ENCODE measurements at regions not wholly inside any gene's neighbourhood (a gene's known extent, or its start where the extent isn't known, plus 50 kb on each side); places are given as distances from the start of the nearest gene placed in this dataset.
"Not testable (repeated sequence)": the region's sequence is repeated elsewhere in the genome, so short reads cannot be mapped to it uniquely, and the experiment has no call there.

- H3K4me3 ChIP-seq (replicated peaks in 1 of 3; ENCODE audit: insufficient read depth in 1 of 3, low read depth in 2 of 3, low read length in 3 of 3); H3K27me3 ChIP-seq (ENCODE audit: control insufficient read depth in 1 of 2, insufficient read depth in 2 of 2, low read length in 2 of 2); intact Hi-C loops (cut with micrococcal nuclease; ENCODE audit: unreplicated experiment); ATAC-seq; in situ Hi-C loops (cut with HindIII; ENCODE audit: extremely low pct_ligation_motif_present, low pct_unique_long_range_greater_than_20kb); H3K36me3 ChIP-seq (replicated peaks in 1 of 2; ENCODE audit: control insufficient read depth in 1 of 2, insufficient read depth in 2 of 2, low read length in 2 of 2); H3K9me3 ChIP-seq (ENCODE audit: low read length); H3K79me2 ChIP-seq (ENCODE audit: insufficient read depth, low read length); H3K27ac ChIP-seq (ENCODE audit: extremely low read length, insufficient read depth, low read length); DNase-seq (ENCODE audit: low spot score); FAIRE-seq; POLR2A ChIA-PET; H3K9ac ChIP-seq (ENCODE audit: insufficient read depth, low read depth, low read length); CTCF ChIA-PET (ENCODE audit: low intra/inter-chr PET ratio, low total read pairs); H4K20me1 ChIP-seq (ENCODE audit: insufficient read depth, low read length); BruUV-seq (replicated peaks); H2AFZ ChIP-seq (ENCODE audit: low read length); H3K4me2 ChIP-seq (ENCODE audit: low read depth, low read length): not testable (repeated sequence)
- H3K4me1 ChIP-seq (ENCODE audit: insufficient read depth, low read length), result peaks cover 14% of the 10 kb centered on the region
- WGBS (ENCODE audit: low lambda C conversion rate), result 17% methylated on average over 3 of the region's 3 CpGs
These were observed 135.0 kb upstream of the CCND2 start for GRCh38 chr12:4138532-4138931.

GRCh38 chr12:4138051-4138450 lies 135.5 kb upstream of the CCND2 start:
- ChIA-PET CTCF (ENCODE audit: low intra/inter-chr PET ratio, low total read pairs) (no interaction called here), POLR2A (no interaction called here)
- ATAC-seq, result no peak
- no peak overlapping the region for H3K4me3 ChIP-seq (replicated peaks in 1 of 3; ENCODE audit: insufficient read depth in 1 of 3, low read depth in 2 of 3, low read length in 3 of 3)
- in situ Hi-C loops (cut with HindIII; ENCODE audit: extremely low pct_ligation_motif_present, low pct_unique_long_range_greater_than_20kb) (no loop called here), intact Hi-C loops (cut with micrococcal nuclease; ENCODE audit: unreplicated experiment) (no loop called here)
- H3K4me1 ChIP-seq (ENCODE audit: insufficient read depth, low read length), result peaks cover 14% of the 10 kb centered on the region
- BruUV-seq (replicated peaks), result no TSS peak
- H3K36me3 ChIP-seq (replicated peaks in 1 of 2; ENCODE audit: control insufficient read depth in 1 of 2, insufficient read depth in 2 of 2, low read length in 2 of 2), result no peaks in the 10 kb centered on the region
- no peaks in the 10 kb centered on the region; a peak in 1 of 5 replicates for H3K27me3 ChIP-seq (ENCODE audit: control insufficient read depth in 1 of 2, insufficient read depth in 2 of 2, low read length in 2 of 2)
- TF ChIP-seq, protein P1, sequence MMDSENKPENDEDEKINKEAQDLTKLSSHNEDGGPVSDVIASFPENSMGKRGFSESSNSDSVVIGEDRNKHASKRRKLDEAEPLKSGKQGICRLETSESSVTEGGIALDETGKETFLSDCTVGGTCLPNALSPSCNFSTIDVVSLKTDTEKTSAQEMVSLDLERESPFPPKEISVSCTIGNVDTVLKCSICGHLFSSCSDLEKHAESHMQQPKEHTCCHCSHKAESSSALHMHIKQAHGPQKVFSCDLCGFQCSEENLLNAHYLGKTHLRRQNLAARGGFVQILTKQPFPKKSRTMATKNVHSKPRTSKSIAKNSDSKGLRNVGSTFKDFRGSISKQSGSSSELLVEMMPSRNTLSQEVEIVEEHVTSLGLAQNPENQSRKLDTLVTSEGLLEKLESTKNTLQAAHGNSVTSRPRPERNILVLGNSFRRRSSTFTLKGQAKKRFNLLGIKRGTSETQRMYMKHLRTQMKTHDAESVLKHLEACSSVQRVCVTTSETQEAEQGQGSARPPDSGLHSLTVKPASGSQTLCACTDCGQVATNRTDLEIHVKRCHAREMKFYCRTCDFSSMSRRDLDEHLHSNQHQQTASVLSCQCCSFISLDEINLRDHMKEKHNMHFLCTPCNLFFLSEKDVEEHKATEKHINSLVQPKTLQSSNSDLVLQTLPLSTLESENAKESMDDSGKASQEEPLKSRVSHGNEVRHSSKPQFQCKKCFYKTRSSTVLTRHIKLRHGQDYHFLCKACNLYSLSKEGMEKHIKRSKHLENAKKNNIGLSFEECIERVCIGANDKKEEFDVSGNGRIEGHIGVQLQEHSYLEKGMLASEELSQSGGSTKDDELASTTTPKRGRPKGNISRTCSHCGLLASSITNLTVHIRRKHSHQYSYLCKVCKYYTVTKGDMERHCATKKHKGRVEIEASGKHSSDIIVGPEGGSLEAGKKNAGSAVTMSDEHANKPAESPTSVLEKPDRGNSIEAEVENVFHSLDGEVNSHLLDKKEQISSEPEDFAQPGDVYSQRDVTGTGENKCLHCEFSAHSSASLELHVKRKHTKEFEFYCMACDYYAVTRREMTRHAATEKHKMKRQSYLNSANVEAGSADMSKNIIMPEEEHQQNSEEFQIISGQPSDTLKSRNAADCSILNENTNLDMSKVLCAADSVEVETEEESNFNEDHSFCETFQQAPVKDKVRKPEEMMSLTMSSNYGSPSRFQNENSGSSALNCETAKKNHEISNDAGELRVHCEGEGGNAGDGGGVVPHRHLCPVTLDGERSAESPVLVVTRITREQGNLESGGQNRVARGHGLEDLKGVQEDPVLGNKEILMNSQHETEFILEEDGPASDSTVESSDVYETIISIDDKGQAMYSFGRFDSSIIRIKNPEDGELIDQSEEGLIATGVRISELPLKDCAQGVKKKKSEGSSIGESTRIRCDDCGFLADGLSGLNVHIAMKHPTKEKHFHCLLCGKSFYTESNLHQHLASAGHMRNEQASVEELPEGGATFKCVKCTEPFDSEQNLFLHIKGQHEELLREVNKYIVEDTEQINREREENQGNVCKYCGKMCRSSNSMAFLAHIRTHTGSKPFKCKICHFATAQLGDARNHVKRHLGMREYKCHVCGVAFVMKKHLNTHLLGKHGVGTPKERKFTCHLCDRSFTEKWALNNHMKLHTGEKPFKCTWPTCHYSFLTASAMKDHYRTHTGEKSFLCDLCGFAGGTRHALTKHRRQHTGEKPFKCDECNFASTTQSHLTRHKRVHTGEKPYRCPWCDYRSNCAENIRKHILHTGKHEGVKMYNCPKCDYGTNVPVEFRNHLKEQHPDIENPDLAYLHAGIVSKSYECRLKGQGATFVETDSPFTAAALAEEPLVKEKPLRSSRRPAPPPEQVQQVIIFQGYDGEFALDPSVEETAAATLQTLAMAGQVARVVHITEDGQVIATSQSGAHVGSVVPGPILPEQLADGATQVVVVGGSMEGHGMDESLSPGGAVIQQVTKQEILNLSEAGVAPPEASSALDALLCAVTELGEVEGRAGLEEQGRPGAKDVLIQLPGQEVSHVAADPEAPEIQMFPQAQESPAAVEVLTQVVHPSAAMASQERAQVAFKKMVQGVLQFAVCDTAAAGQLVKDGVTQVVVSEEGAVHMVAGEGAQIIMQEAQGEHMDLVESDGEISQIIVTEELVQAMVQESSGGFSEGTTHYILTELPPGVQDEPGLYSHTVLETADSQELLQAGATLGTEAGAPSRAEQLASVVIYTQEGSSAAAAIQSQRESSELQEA (CRISPR knock-in tag; IDR thresholded peaks at IDR 0.05; ENCODE audit: not compliant biosample characterization), result no peak
- TF ChIP-seq THAP11 (CRISPR knock-in tag; IDR thresholded peaks at IDR 0.05), result no peak
- no peak for TF ChIP-seq ZNF33B (CRISPR knock-in tag; IDR thresholded peaks at IDR 0.05)
- TF ChIP-seq PAX8 (CRISPR knock-in tag; IDR thresholded peaks at IDR 0.05; ENCODE audit: borderline replicate concordance), result no peak
- TF ChIP-seq IRF9 (CRISPR knock-in tag; IDR thresholded peaks at IDR 0.05; ENCODE audit: borderline replicate concordance), result no peak
- no peak overlapping the region for H3K9ac ChIP-seq (ENCODE audit: insufficient read depth, low read depth, low read length)
- no peak overlapping the region for H3K4me2 ChIP-seq (ENCODE audit: low read depth, low read length)
- FAIRE-seq, result no peak
- no peak for DNase-seq (ENCODE audit: low spot score)
- no peaks in the 10 kb centered on the region for H3K79me2 ChIP-seq (ENCODE audit: insufficient read depth, low read length)
- H3K27ac ChIP-seq (ENCODE audit: extremely low read length, insufficient read depth, low read length), result no peak overlapping the region
- no peaks in the 10 kb centered on the region for H3K9me3 ChIP-seq (ENCODE audit: low read length)
- no peak overlapping the region for H2AFZ ChIP-seq (ENCODE audit: low read length)
- no peaks in the 10 kb centered on the region for H4K20me1 ChIP-seq (ENCODE audit: insufficient read depth, low read length)
- WGBS (ENCODE audit: low lambda C conversion rate), result 9% methylated on average over 2 of the region's 2 CpGs
